NCI-H1436 treated with DMSO at 0.1 percent for 48 hours (cell line): ENCODE measurements at regions not wholly inside any gene's neighbourhood (a gene's known extent, or its start where the extent isn't known, plus 50 kb on each side); places are given as distances from the start of the nearest gene placed in this dataset.

ENCODE experiments used
- DNase-seq: peaks from one replicate; lab custom pipeline; 2025; lab: John Stamatoyannopoulos, UW

GRCh38 chr12:67590149-67590790, 58.3 kb upstream of the DYRK2 start:
- no peak for DNase-seq

GRCh38 chr12:67592228-67593011, 56.1 kb upstream of the DYRK2 start:
- DNase-seq = no peak

DNA sequence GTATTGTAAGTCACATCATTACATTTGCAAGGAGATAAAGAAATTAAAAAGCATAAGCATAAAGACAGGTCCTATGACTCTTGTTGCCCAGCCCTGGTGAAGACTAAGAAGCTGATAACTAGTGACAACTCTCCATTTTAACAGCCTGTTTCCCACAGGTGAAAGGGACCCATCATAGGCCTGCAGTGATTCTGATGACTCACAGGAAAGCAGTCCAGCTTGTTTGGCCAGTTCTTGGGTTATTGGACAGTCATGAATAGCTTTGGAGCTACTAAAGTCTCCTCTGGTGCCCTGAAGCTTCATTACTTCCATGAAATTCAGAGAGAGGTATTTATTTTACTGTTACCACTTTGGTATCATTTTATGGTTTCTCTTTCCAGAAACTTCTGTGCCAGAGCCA, 55.5 kb upstream of the DYRK2 start:
- DNase-seq = no peak

DNA sequence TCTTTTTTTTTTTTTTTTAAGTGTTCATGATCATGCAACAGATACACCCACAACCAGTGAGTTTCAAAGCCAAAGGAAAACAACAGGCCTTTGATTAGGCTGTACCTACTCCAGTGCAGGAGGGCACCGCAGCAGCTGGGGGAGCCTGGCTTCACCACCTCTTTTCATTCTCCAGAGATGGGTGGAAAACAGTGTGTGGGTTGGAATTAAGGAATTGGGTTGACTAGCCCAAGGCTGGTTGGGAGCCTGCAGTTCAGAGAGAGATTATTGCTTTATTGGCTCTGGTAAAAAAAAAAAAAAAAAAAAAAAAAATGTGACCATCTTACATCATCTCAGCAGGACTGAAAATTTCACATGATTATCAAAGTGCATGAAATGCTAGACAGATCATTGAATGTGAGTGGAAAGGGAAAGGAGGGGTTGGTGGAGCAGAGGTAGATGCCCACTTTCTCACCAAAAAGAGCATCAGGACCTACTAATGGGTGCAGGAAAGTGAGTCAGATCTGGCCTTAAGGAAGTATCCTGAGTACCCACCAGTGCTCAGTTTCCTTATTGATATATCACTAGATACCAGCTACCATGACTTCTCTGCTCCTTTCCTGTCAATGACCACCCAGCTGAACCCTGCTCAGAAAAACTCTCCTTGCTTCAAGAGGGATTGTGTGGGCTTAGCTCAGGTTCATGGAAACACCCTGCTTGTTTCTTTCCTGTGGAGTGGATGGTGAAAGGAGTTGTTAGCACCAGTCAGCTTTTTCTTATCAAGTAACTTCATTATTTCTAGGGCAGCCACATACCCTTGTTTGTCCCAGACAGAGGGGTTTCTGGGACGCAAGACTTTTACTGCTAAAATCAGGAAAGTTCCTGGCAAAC, 54.8 kb upstream of the DYRK2 start:
- DNase-seq = no peak

GRCh38 chr12:67594888-67595287, 53.7 kb upstream of the DYRK2 start:
- no peak for DNase-seq

DNA sequence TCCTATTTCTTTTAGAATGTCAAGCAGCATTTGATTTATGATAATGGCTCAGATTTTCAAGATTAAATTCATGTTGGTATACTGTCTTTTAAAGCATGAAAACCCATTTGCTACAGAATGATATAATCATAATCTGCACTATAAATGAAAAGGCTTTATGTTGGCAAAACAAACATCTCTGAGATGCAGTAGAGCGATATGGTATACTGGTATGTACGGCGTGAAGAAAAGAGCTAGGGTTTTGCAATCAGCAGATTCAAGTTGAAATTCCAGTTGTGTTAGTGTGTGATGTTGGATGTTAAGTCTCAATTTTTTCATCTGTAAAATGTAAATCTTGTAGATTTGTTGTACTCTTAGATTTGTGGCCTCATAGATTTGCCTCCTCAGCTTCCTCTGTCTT, 53.2 kb upstream of the DYRK2 start:
- no peak for DNase-seq

- no peak for DNase-seq
Measured at GRCh38 chr12:67598598-67598997, 49.9 kb upstream of the DYRK2 start.
